Left lung (tissue), 4 donors: ENCODE measurements at regions not wholly inside any gene's neighbourhood (a gene's known extent, or its start where the extent isn't known, plus 50 kb on each side); places are given as distances from the start of the nearest gene placed in this dataset.

Experiments
- ATAC-seq: fragments of 200-7000 bp; cut with Tn5 transposase; one replicate; pipeline ENCODE4 v1.9.1; 2020; ENCODE audit warnings: moderate library complexity
- DNase-seq, 4 donors: peaks; one replicate each; pipeline ENCODE4 v3.0.0-alpha.2; 2013 to 2020
- H3K27ac ChIP-seq, 2 donors: fragments of 200-600 bp; sonication (generic) in 1 of 2; one replicate each; pipeline versions ENCODE4 v1.5.0 to v1.8.0; 2020 to 2021
- H3K27me3 ChIP-seq, 2 donors: fragments of 200-600 bp; sonication (generic) in 1 of 2; one replicate each; pipeline versions ENCODE4 v1.5.0 to v1.8.0; 2020 to 2021
- H3K36me3 ChIP-seq, 2 donors: fragments of 200-600 bp; sonication (generic) in 1 of 2; one replicate each; pipeline versions ENCODE4 v1.5.0 to v1.8.0; 2020 to 2021
- H3K4me1 ChIP-seq, 2 donors: fragments of 200-600 bp; one replicate each; pipeline ENCODE4 v1.8.0; 2021
- H3K4me3 ChIP-seq, 2 donors: fragments of 200-600 bp; sonication (generic) in 1 of 2; one replicate each; pipeline versions ENCODE4 v1.5.0 to v1.8.0; 2020 to 2021; ENCODE audit warnings: mild to moderate bottlenecking in 1 of 2
- H3K9me3 ChIP-seq, 2 donors: fragments of 200-600 bp; sonication (generic) in 1 of 2; one replicate each; pipeline versions ENCODE4 v1.5.0 to v1.8.0; 2020 to 2021
- intact Hi-C, 2 donors: fragments of 100-400 bp; cut with DNase I; formaldehyde crosslinking; loops; one replicate each; pipeline versions ENCODE4 v1.11.2 to v1.14.2; 2022
- TF ChIP-seq, protein P1 (sequence below), 2 donors: fragments of 200-600 bp; sonication (generic) in 1 of 2; IDR thresholded peaks; one replicate each; pipeline versions ENCODE4 v1.5.0 to v1.8.0; 2021; ENCODE audit warnings: antibody characterized with exemption in 2 of 2
- donor health status: DM: no; HTN: yes; CAD: no.
- donor health status: DM: no; HTN: no; CAD: no.

DNA sequence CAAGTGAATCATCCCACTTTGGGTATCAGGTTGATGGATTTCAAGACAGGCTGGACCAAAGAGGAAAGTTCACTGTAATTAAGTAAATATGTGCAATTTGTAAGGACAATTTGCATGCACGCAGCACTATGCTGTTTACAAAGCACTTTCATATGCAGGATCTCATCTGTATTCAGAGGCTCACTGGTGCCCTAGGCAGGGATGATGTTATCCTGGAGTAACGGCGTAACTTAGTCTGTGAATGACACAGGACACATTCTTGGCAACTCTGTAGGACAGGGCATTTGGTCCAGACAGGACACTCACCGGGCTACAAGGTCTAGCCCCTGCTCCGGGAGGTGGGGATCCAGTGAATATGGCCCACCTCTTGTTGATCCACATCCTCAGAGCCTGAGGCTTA lies 365.4 kb upstream of the DUSP10 start:
- intact Hi-C loops = no loop called here
- no peak for ATAC-seq
- TF ChIP-seq, protein P1, sequence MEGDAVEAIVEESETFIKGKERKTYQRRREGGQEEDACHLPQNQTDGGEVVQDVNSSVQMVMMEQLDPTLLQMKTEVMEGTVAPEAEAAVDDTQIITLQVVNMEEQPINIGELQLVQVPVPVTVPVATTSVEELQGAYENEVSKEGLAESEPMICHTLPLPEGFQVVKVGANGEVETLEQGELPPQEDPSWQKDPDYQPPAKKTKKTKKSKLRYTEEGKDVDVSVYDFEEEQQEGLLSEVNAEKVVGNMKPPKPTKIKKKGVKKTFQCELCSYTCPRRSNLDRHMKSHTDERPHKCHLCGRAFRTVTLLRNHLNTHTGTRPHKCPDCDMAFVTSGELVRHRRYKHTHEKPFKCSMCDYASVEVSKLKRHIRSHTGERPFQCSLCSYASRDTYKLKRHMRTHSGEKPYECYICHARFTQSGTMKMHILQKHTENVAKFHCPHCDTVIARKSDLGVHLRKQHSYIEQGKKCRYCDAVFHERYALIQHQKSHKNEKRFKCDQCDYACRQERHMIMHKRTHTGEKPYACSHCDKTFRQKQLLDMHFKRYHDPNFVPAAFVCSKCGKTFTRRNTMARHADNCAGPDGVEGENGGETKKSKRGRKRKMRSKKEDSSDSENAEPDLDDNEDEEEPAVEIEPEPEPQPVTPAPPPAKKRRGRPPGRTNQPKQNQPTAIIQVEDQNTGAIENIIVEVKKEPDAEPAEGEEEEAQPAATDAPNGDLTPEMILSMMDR (IDR thresholded peaks at IDR 0.05) = no peak

DNA sequence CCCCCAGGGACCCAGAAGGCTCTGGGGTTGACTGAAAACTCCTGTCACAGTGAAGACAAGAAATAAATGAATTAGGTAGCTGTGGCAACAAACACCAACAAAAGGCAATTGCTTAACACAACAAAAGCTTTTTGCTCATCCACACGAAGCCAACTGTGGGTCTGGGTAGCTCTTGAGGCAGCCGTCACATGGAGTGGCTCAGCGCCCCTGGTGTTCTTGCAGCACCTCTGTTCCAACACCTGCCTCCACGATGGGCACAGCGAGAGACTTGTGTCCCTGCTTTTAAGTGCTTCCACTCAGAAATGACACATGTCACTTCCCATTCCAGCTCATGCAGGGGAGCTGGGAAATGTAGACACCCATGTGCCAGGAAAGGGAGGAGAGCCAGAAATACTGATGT lies 364.5 kb upstream of the DUSP10 start:
- TF ChIP-seq, protein P1 (IDR thresholded peaks at IDR 0.05) = no peak
- Histone ChIP-seq H3K27ac (no peak overlapping the region), H3K4me1 (no peaks in the 10 kb centered on the region), H3K4me3 (no peak overlapping the region), H3K27me3 (no peaks in the 10 kb centered on the region), H3K9me3 (no peaks in the 10 kb centered on the region), H3K36me3 (no peaks in the 10 kb centered on the region)
- intact Hi-C loops = no loop called here
- DNase-seq (no peak), ATAC-seq (no peak)

More for the DNA sequence above, 365.4 kb upstream of the DUSP10 start:
- Histone ChIP-seq H3K4me1 (no peaks in the 10 kb centered on the region), H3K9me3 (no peaks in the 10 kb centered on the region), H3K27ac (no peak overlapping the region), H3K4me3 (no peak overlapping the region), H3K27me3 (no peaks in the 10 kb centered on the region), H3K36me3 (no peaks in the 10 kb centered on the region)
- DNase-seq = no peak

DNA sequence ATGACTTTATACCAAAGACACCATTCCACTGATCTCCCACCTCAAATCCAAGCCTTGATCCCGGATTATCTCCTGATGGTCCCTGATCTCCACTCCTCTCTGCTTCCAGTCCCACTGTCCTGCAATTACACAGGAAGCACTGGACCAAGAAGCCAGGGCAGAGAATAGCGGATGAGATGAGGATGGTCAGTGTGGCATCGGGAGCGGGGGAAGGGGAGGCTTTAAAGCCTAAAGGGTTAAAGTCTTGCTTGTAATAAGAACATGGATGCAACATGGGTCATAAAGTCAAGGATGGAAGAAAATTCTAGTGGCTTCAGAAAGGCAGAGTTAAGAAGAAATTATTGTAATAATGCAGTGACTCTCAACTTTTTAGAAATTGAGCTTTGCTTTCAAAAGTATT lies 364.0 kb upstream of the DUSP10 start:
- no peaks in the 10 kb centered on the region for H3K4me1 ChIP-seq
- H3K36me3 ChIP-seq = no peaks in the 10 kb centered on the region
- DNase-seq = no peak
- TF ChIP-seq, protein P1 (IDR thresholded peaks at IDR 0.05) = no peak
- H3K4me3 ChIP-seq = no peak overlapping the region
- intact Hi-C loops = no loop called here
- no peak for ATAC-seq
- H3K9me3 ChIP-seq = no peaks in the 10 kb centered on the region
- H3K27ac ChIP-seq = no peak overlapping the region
- no peaks in the 10 kb centered on the region for H3K27me3 ChIP-seq

DNA sequence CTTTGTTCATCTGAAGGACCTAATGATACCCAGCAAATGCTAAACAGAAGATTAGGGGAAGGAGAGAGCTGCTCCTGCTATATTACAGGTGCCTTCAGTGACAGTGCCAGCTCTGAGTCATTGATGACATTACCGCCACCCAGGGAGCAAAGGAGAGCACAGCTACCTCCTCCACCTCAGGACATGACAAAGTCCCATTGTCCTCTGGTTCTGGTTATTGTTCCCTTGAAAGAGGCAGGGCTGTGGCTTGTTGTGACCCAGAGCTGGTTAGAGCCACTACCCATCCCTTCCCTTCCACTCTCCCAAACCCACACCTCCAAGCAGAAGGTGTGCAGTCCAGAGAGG lies 363.5 kb upstream of the DUSP10 start:
- H3K4me1 ChIP-seq = no peaks in the 10 kb centered on the region
- no peak overlapping the region for H3K27ac ChIP-seq
- no peaks in the 10 kb centered on the region for H3K27me3 ChIP-seq
- TF ChIP-seq, protein P1 (IDR thresholded peaks at IDR 0.05) = no peak
- no peaks in the 10 kb centered on the region for H3K9me3 ChIP-seq
- no peak for DNase-seq
- ATAC-seq = no peak
- no peaks in the 10 kb centered on the region for H3K36me3 ChIP-seq
- intact Hi-C loops = no loop called here
- H3K4me3 ChIP-seq = no peak overlapping the region

DNA sequence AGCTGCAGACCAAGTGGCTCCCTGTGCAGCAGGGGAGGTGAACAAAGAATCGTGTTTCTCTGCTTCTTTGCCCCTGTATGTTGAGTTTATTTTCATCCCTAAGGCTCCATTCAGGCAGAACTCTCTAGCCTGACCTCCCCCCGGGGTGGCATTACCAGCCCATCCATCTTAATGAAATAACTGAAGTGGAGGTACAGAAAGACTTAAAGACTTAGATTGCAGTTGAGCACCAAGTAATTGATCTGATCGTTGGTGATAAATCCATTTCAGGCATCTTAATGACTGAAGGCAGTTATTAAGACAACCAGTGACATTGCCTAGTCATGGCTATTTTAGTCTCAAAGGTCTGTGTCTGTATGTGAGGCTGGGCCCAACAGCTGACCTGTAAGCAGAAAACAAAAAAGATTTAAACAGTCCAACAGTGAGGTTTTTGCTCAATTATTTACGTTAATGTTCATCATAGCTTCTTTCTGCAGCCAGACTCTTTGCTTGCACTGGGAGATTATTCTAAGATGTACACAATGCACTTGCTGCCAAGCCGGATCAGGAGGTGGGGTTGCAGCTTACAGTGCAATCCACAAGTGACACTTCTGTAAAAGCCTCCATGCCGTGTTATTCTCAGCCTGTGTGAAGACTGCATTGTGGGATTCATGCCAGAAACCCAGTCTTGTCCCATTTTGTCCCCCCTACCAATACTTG lies 363.0 kb upstream of the DUSP10 start:
- Histone ChIP-seq H3K4me1 (no peaks in the 10 kb centered on the region), H3K27ac (no peak overlapping the region), H3K27me3 (no peaks in the 10 kb centered on the region), H3K36me3 (no peaks in the 10 kb centered on the region), H3K9me3 (no peaks in the 10 kb centered on the region), H3K4me3 (no peak overlapping the region)
- intact Hi-C loops = no loop called here
- ATAC-seq (no peak), DNase-seq (no peak)
- TF ChIP-seq, protein P1 (IDR thresholded peaks at IDR 0.05) = no peak
